ENCODE measurements at regions not wholly inside any gene's neighbourhood (a gene's known extent, or its start where the extent isn't known, plus 50 kb on each side); places are given as distances from the start of the nearest gene placed in this dataset.

GRCh38 chr11:69416762-69417698 lies 64.4 kb upstream of the LINC01488 start:
- Mint-ChIP-seq H3K27me3 (peaks cover 0 to 3% of the 10 kb centered on the region in 2 donors), H3K4me3 (no peak overlapping the region), H3K27ac (no peak overlapping the region), H3K4me1 (no peaks in the 10 kb centered on the region), H3K36me3 (no peaks in the 10 kb centered on the region), H3K9me3 (peaks cover 0 to 4% (median 0%) of the 10 kb centered on the region in 3 donors)
- CTCF ChIA-PET: no interaction called here
- Histone ChIP-seq H3K4me1 (ENCODE audit: control insufficient read depth in 1 of 2, extremely low read depth in 1 of 2, insufficient read depth in 2 of 2, low read length in 2 of 2) (peaks cover 0 to 3% of the 10 kb centered on the region in 2 experiments), H3K4me3 (ENCODE audit: control insufficient read depth in 1 of 2, extremely low read depth in 1 of 2, low read length in 1 of 2) (no peak overlapping the region), H3K27me3 (replicated peaks in 1 of 2; ENCODE audit: control insufficient read depth in 2 of 2, extremely low read depth in 1 of 2, insufficient read depth in 2 of 2, low read length in 1 of 2) (peaks cover 0 to 16% of the 10 kb centered on the region in 2 experiments), H3K36me3 (ENCODE audit: control insufficient read depth in 2 of 2, extremely low read depth in 1 of 2, insufficient read depth in 1 of 2, low read length in 1 of 2) (no peaks in the 10 kb centered on the region), H3K9me3 (no peaks in the 10 kb centered on the region), H3K27ac (ENCODE audit: low read length) (no peak overlapping the region)
- WGBS (ENCODE audit: insufficient coverage): 77% methylated on average over 21 of the region's 27 CpGs
- DNase-seq (no peak), ATAC-seq (replicated peaks in 1 of 4) (no peak)
- POLR2A ChIA-PET: no interaction called here

GRCh38 chr11:69417699-69418085 lies 63.8 kb upstream of the LINC01488 start:
- CTCF ChIA-PET: no interaction called here
- no peak for ATAC-seq (replicated peaks in 1 of 4)
- no peak for DNase-seq
- Mint-ChIP-seq H3K27ac (no peak overlapping the region), H3K27me3 (peaks cover 0 to 2% of the 10 kb centered on the region in 2 donors), H3K4me3 (no peak overlapping the region), H3K36me3 (no peaks in the 10 kb centered on the region), H3K4me1 (no peaks in the 10 kb centered on the region), H3K9me3 (peaks cover 0 to 4% (median 0%) of the 10 kb centered on the region in 3 donors)
- H3K27ac ChIP-seq (ENCODE audit: low read length): no peak overlapping the region
- no peak overlapping the region for H3K4me3 ChIP-seq (ENCODE audit: control insufficient read depth in 1 of 2, extremely low read depth in 1 of 2, low read length in 1 of 2)
- no peaks in the 10 kb centered on the region for H3K36me3 ChIP-seq (ENCODE audit: control insufficient read depth in 2 of 2, extremely low read depth in 1 of 2, insufficient read depth in 1 of 2, low read length in 1 of 2)
- peaks cover 0 to 13% of the 10 kb centered on the region in 2 experiments for H3K27me3 ChIP-seq (replicated peaks in 1 of 2; ENCODE audit: control insufficient read depth in 2 of 2, extremely low read depth in 1 of 2, insufficient read depth in 2 of 2, low read length in 1 of 2)
- H3K4me1 ChIP-seq (ENCODE audit: control insufficient read depth in 1 of 2, extremely low read depth in 1 of 2, insufficient read depth in 2 of 2, low read length in 2 of 2): peaks cover 0 to 3% of the 10 kb centered on the region in 2 experiments
- POLR2A ChIA-PET: no interaction called here
- H3K9me3 ChIP-seq: no peaks in the 10 kb centered on the region
- WGBS (ENCODE audit: insufficient coverage): 75% methylated on average over 6 of the region's 8 CpGs

- 89% methylated on average over 8 of the region's 14 CpGs for WGBS (ENCODE audit: insufficient coverage)
- ATAC-seq (replicated peaks in 1 of 4): no peak
- no peaks in the 10 kb centered on the region for H3K36me3 ChIP-seq (ENCODE audit: control insufficient read depth in 2 of 2, extremely low read depth in 1 of 2, insufficient read depth in 1 of 2, low read length in 1 of 2)
- H3K4me1 Mint-ChIP-seq: no peaks in the 10 kb centered on the region
- peaks cover 0 to 4% (median 0%) of the 10 kb centered on the region in 3 donors for H3K9me3 Mint-ChIP-seq
- ChIA-PET POLR2A (no interaction called here), CTCF (no interaction called here)
- no peak overlapping the region for H3K4me3 ChIP-seq (ENCODE audit: control insufficient read depth in 1 of 2, extremely low read depth in 1 of 2, low read length in 1 of 2)
- no peak overlapping the region for H3K27ac Mint-ChIP-seq
- no peak overlapping the region for H3K27ac ChIP-seq (ENCODE audit: low read length)
- peaks cover 0 to 2% of the 10 kb centered on the region in 2 donors for H3K27me3 Mint-ChIP-seq
- no peaks in the 10 kb centered on the region for H3K36me3 Mint-ChIP-seq
- DNase-seq: no peak
- peaks cover 0 to 3% of the 10 kb centered on the region in 2 experiments for H3K4me1 ChIP-seq (ENCODE audit: control insufficient read depth in 1 of 2, extremely low read depth in 1 of 2, insufficient read depth in 2 of 2, low read length in 2 of 2)
- H3K9me3 ChIP-seq: no peaks in the 10 kb centered on the region
- peaks cover 0 to 18% of the 10 kb centered on the region in 2 experiments for H3K27me3 ChIP-seq (replicated peaks in 1 of 2; ENCODE audit: control insufficient read depth in 2 of 2, extremely low read depth in 1 of 2, insufficient read depth in 2 of 2, low read length in 1 of 2)
- H3K4me3 Mint-ChIP-seq: no peak overlapping the region
These were observed 62.7 kb upstream of the LINC01488 start for GRCh38 chr11:69418576-69419296.

GRCh38 chr11:69419662-69420395 lies 61.6 kb upstream of the LINC01488 start:
- peaks cover 0 to 3% of the 10 kb centered on the region in 2 experiments for H3K4me1 ChIP-seq (ENCODE audit: control insufficient read depth in 1 of 2, extremely low read depth in 1 of 2, insufficient read depth in 2 of 2, low read length in 2 of 2)
- H3K36me3 ChIP-seq (ENCODE audit: control insufficient read depth in 2 of 2, extremely low read depth in 1 of 2, insufficient read depth in 1 of 2, low read length in 1 of 2): no peaks in the 10 kb centered on the region
- Mint-ChIP-seq H3K27me3 (peaks cover 0 to 3% of the 10 kb centered on the region in 2 donors), H3K9me3 (peaks cover 6 to 8% (median 7%) of the 10 kb centered on the region in 3 donors), H3K4me1 (no peaks in the 10 kb centered on the region), H3K27ac (no peak overlapping the region), H3K4me3 (no peak overlapping the region), H3K36me3 (no peaks in the 10 kb centered on the region)
- 96% methylated on average over 15 of the region's 20 CpGs for WGBS (ENCODE audit: insufficient coverage)
- ChIA-PET POLR2A (no interaction called here), CTCF (no interaction called here)
- no peak overlapping the region for H3K4me3 ChIP-seq (ENCODE audit: control insufficient read depth in 1 of 2, extremely low read depth in 1 of 2, low read length in 1 of 2)
- peaks cover 0 to 19% of the 10 kb centered on the region in 2 experiments for H3K27me3 ChIP-seq (replicated peaks in 1 of 2; ENCODE audit: control insufficient read depth in 2 of 2, extremely low read depth in 1 of 2, insufficient read depth in 2 of 2, low read length in 1 of 2)
- ATAC-seq (replicated peaks in 1 of 4): no peak
- no peaks in the 10 kb centered on the region for H3K9me3 ChIP-seq
- no peak overlapping the region for H3K27ac ChIP-seq (ENCODE audit: low read length)
- no peak for DNase-seq

- Histone ChIP-seq H3K27ac (ENCODE audit: low read length) (no peak overlapping the region), H3K36me3 (ENCODE audit: control insufficient read depth in 2 of 2, extremely low read depth in 1 of 2, insufficient read depth in 1 of 2, low read length in 1 of 2) (no peaks in the 10 kb centered on the region), H3K4me3 (ENCODE audit: control insufficient read depth in 1 of 2, extremely low read depth in 1 of 2, low read length in 1 of 2) (no peak overlapping the region), H3K4me1 (ENCODE audit: control insufficient read depth in 1 of 2, extremely low read depth in 1 of 2, insufficient read depth in 2 of 2, low read length in 2 of 2) (peaks cover 0 to 12% of the 10 kb centered on the region in 2 experiments), H3K27me3 (replicated peaks in 1 of 2; ENCODE audit: control insufficient read depth in 2 of 2, extremely low read depth in 1 of 2, insufficient read depth in 2 of 2, low read length in 1 of 2) (peaks cover 0 to 10% of the 10 kb centered on the region in 2 experiments), H3K9me3 (no peaks in the 10 kb centered on the region)
- ATAC-seq (replicated peaks in 1 of 4): no peak
- no peak for DNase-seq
- ChIA-PET CTCF (no interaction called here), POLR2A (no interaction called here)
- Mint-ChIP-seq H3K4me1 (peaks cover 10 to 13% (median 11%) of the 10 kb centered on the region in 3 donors), H3K36me3 (no peaks in the 10 kb centered on the region), H3K4me3 (no peak overlapping the region), H3K9me3 (peaks cover 7 to 12% (median 10%) of the 10 kb centered on the region in 3 donors), H3K27ac (no peak overlapping the region), H3K27me3 (peaks cover 1 to 8% of the 10 kb centered on the region in 2 donors)
- WGBS (ENCODE audit: insufficient coverage): 97% methylated on average over 12 of the region's 16 CpGs
These were observed 58.8 kb upstream of the LINC01488 start for GRCh38 chr11:69422645-69423044.

- Mint-ChIP-seq H3K4me1 (peaks cover 10 to 13% (median 11%) of the 10 kb centered on the region in 3 donors), H3K27ac (no peak overlapping the region), H3K36me3 (no peaks in the 10 kb centered on the region), H3K4me3 (no peak overlapping the region), H3K9me3 (peaks cover 7 to 12% (median 10%) of the 10 kb centered on the region in 3 donors), H3K27me3 (peaks cover 4 to 10% of the 10 kb centered on the region in 2 donors)
- CTCF ChIA-PET: no interaction called here
- H3K9me3 ChIP-seq: no peaks in the 10 kb centered on the region
- H3K27ac ChIP-seq (ENCODE audit: low read length): no peak overlapping the region
- H3K4me1 ChIP-seq (ENCODE audit: control insufficient read depth in 1 of 2, extremely low read depth in 1 of 2, insufficient read depth in 2 of 2, low read length in 2 of 2): peaks cover 0 to 12% of the 10 kb centered on the region in 2 experiments
- POLR2A ChIA-PET: no interaction called here
- no peak for ATAC-seq (replicated peaks in 1 of 4)
- peaks cover 0 to 14% of the 10 kb centered on the region in 2 experiments for H3K27me3 ChIP-seq (replicated peaks in 1 of 2; ENCODE audit: control insufficient read depth in 2 of 2, extremely low read depth in 1 of 2, insufficient read depth in 2 of 2, low read length in 1 of 2)
- H3K36me3 ChIP-seq (ENCODE audit: control insufficient read depth in 2 of 2, extremely low read depth in 1 of 2, insufficient read depth in 1 of 2, low read length in 1 of 2): no peaks in the 10 kb centered on the region
- 87% methylated on average over 12 of the region's 13 CpGs for WGBS (ENCODE audit: insufficient coverage)
- H3K4me3 ChIP-seq (ENCODE audit: control insufficient read depth in 1 of 2, extremely low read depth in 1 of 2, low read length in 1 of 2): no peak overlapping the region
- no peak for DNase-seq
These were observed 58.3 kb upstream of the LINC01488 start for GRCh38 chr11:69423181-69423580.

All from T-cell (primary cell).